GM18499 (cell line): ENCODE measurements at regions not wholly inside any gene's neighbourhood (a gene's known extent, or its start where the extent isn't known, plus 50 kb on each side); places are given as distances from the start of the nearest gene placed in this dataset.

Experiments used
- ATAC-seq: cut with Tn5 transposase; IDR thresholded peaks from one replicate; pipeline ENCODE4 v1.9.1; 2021; ENCODE audit warnings: moderate number of reproducible peaks; ENCODE audit not compliant: insufficient read depth, unreplicated experiment

GRCh38 chr14:36083317-36083716 lies 93.2 kb downstream of the PTCSC3 start:
- no peak for ATAC-seq

GRCh38 chr14:36078080-36078479 lies 98.4 kb downstream of the PTCSC3 start:
- ATAC-seq: no peak

GRCh38 chr14:36076197-36076596 lies 100.3 kb downstream of the PTCSC3 start:
- no peak for ATAC-seq

- ATAC-seq: no peak
Measured at GRCh38 chr14:36075203-36075602, 101.3 kb downstream of the PTCSC3 start.

- no peak for ATAC-seq
Measured at GRCh38 chr14:36070720-36071043, 105.8 kb downstream of the PTCSC3 start.

- no peak for ATAC-seq
Measured at GRCh38 chr14:36070031-36070719, 106.3 kb downstream of the PTCSC3 start.

- peak; percentile 38 for ATAC-seq
Measured at GRCh38 chr14:36069535-36069900, 107.0 kb downstream of the PTCSC3 start.

GRCh38 chr14:36068777-36069534 lies 107.6 kb downstream of the PTCSC3 start:
- no peak for ATAC-seq

- peak; percentile 49 for ATAC-seq
Measured at GRCh38 chr14:36067428-36068187, 108.9 kb downstream of the PTCSC3 start.

- ATAC-seq: no peak
Measured at GRCh38 chr14:36066636-36067035, 109.9 kb downstream of the PTCSC3 start.

GRCh38 chr14:36065831-36066230 lies 110.7 kb downstream of the PTCSC3 start:
- ATAC-seq: no peak

GRCh38 chr14:36059531-36059930 lies 117.0 kb downstream of the PTCSC3 start:
- no peak for ATAC-seq

- no peak for ATAC-seq
Measured at GRCh38 chr14:36057452-36058116, 118.9 kb downstream of the PTCSC3 start.

- ATAC-seq: no peak
Measured at GRCh38 chr14:36056845-36057244, 119.7 kb downstream of the PTCSC3 start.

GRCh38 chr14:36055681-36056225 lies 120.8 kb downstream of the PTCSC3 start:
- no peak for ATAC-seq

GRCh38 chr14:36055052-36055378 lies 121.5 kb downstream of the PTCSC3 start:
- no peak for ATAC-seq

- no peak for ATAC-seq
Measured at GRCh38 chr14:36054353-36055051, 122.0 kb downstream of the PTCSC3 start.

- ATAC-seq: no peak
Measured at GRCh38 chr14:36052681-36053080, 123.8 kb downstream of the PTCSC3 start.

- ATAC-seq: no peak
Measured at GRCh38 chr14:36052063-36052462, 124.5 kb downstream of the PTCSC3 start.

GRCh38 chr14:36048667-36049066 lies 127.9 kb downstream of the PTCSC3 start:
- no peak for ATAC-seq
